IPS-NIHi7 (cell line): ENCODE measurements at regions not wholly inside any gene's neighbourhood (a gene's known extent, or its start where the extent isn't known, plus 50 kb on each side); places are given as distances from the start of the nearest gene placed in this dataset.

Source experiments
- DNase-seq: peaks from one replicate; pipeline ENCODE4 v3.0.0; 2012; ENCODE audit warnings: mixed read lengths; ENCODE audit errors: extremely low spot score

DNA sequence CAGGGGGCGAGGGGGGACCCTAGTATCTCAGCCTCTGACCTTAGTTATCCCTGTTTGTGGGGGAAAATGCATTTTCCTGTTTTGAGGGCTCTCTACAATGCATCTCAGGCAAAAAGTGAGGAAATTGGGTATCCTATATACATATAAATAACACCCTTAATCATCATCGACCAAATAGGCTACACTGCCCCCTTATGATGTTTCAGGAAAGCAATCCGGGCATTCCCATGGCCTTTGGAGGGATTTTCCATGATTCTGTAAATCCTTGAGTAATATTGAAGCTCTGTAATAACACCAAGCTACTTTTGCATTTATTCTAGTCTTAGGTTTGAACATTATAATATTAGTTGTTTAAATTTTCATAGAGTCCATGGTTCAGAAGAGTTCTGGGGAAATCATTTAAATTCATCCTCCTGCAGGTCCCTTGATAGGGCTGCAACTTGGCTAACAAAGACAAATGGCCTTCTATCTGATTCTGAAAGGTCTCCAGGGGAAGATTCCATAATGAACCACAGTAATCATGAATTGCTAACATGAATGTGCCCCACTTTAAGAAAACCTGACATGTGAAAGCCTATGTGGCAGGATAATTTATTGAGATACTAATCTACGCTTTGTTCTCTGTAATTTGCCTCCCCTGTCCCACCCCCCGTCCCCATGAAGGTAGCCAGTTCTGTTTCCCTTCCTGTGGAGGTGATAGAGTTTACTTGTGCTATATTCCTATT lies 91.5 kb upstream of the SCOC start:
- peak; percentile 37 for DNase-seq

- DNase-seq: no peak
These were observed 95.9 kb upstream of the SCOC start for GRCh38 chr4:140277576-140277975.

DNA sequence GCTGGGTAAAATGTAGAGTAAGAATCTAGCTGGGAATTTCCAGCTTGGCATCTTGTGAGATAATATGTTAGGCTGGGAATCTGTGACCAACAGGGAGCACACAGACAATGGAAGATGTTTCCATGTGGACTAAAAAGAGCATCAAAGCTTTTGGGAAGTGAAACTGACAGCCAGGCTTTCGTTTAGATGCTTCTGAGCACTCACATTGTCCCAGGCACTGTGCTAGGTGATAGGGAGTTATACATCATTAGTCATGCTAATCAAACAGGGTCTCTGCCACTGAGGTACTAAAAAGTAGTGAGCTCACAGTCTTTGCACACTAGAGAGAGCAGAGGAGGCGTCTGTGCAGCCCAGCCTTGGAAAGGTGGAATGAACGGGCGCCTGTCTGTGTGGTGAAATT lies 101.9 kb upstream of the SCOC start:
- no peak for DNase-seq

DNA sequence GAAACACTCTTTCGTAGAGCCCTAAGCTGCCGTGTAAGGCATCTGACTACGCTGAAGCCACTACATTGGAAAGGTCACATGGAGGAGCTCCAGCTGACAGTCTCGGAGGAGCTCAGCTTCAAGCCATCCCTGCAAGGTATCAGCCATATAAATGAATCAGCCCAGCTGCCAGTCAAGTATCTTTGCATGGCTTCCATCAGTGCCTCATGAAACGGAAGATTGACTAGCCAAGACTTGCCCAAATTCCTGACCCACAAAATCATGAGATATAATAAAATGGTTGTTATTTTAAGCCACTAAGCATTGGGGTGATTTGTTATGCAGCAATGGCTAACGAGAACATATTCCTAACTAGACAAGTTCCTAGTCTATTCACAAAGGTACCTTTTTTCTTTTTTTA lies 104.1 kb upstream of the SCOC start:
- no peak for DNase-seq

DNA sequence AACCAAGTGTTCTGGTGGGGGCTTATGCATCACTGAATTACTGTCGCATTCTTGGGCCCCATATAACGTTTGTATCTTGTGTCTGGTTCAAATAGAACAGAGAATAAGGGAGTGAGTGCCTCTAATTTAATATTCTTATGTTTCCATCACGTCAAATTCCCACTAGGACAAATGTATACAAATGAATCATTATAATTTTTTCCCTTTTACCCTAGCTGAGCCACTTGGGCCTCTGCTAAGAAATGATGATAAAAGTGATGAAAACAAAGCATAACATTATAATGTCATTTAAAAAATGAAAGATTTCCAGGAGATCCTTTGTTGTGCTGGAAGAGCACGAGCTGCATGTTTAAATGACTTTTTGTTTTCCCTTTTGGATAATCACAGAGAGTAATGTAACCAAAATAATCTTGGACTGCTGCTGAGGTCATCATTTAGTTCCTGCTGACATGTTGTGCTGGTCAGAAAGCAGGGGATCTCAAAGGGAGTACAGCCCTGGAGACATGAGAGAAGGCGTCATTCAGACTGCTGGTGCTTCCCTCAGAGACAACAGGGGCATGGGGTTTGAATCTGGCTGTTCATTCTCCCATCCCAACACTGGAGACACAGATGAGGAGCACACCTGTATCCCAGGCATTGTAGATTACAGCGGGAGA lies 105.1 kb upstream of the SCOC start:
- no peak for DNase-seq

GRCh38 chr4:140267576-140267975 lies 105.9 kb upstream of the SCOC start:
- DNase-seq: peak; percentile 58

DNA sequence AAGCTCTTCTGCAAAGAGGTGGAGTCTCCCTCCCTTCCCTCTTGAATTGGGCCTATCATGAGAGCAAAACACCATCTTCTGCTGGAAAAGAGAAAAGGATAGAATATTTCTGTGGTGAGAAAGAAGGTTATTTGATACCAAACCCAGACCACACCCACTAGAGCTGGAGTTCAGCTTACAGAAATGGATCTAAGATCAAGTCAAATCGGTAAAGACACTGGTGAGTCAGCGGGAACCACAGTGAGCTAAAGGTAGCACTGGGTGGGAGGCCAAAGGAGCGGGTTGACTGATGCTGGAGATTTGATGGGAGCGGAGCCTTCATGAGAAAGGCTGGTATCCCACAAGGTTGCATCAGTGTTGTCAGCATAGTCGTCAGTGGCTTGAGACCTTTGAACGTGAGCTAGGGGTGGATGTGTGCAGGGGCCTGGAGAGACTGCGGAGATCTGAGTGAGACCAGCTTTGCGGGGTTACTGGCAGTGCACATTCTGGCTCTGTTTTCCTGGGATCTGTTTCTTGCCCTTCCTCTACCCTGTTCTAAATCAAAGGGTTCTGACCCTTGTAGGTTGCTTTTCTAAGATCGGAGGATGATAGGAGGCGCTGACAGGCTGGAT lies 106.4 kb upstream of the SCOC start:
- DNase-seq: no peak

- no peak for DNase-seq
These were observed 106.2 kb upstream of the MAML3 start for GRCh38 chr4:140260227-140260626.

DNA sequence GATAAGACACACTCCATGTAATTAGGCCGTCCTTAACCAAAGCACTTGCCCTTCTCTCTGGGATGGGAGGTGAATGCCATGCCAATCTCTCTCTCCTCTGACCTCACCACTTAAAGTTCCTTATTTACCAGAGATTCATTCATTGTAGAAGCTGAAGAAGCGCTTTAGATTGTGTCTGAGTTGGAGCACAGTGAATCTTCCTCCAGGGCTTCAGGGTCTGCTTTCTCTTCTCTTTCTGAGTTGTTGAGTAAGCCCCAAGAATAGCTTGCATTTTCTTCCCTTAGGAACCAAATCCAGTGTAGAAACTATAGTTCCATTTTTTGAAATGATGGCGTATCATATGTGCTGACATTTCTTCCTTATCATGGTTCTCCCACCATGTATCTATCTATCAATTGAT lies 104.5 kb upstream of the MAML3 start:
- no peak for DNase-seq

- DNase-seq: no peak
These were observed 103.7 kb upstream of the MAML3 start for GRCh38 chr4:140257461-140258305.

DNA sequence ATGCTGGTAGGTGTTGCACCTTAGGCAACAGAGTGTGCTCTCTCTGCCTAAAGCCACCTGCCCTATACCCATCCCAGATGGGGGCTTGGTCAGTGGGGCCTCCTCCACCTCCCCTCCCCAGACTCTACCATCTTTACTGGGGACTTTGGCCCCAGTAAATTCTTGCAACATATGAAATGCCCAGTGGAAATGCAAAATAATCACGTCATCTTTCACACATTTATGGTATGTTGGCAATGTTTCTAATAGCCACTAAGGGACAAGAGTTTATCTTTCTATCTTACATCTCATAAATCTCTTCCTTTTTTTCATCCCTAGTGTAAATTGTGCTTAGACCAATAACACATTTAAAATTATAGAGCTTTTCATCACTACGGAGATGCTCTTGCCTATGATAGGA lies 103.0 kb upstream of the MAML3 start:
- DNase-seq: no peak

DNA sequence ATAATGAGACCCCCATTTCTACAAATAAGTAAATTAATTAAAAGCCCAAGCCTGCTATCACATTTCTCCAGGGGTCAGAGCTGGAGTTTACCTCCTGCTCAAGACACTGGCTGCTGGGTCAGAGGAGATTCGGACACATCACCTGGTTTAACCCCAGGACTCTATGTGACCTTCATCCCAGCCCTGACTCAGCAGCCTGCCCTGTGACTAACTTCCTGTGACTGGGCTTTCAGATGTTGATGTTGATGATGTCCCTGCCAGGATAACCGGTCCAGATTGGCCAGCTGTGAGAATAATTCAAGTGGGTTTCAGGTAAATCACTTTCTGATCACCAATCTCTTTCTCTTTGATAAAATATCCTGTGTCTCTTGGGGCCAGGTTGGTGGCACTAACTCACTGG lies 102.4 kb upstream of the MAML3 start:
- peak; percentile 38 for DNase-seq

GRCh38 chr4:140255927-140256326 lies 101.9 kb upstream of the MAML3 start:
- no peak for DNase-seq

GRCh38 chr4:140255467-140255866 lies 101.5 kb upstream of the MAML3 start:
- DNase-seq: no peak

- DNase-seq: no peak
These were observed 100.8 kb upstream of the MAML3 start for GRCh38 chr4:140254651-140255299.

DNA sequence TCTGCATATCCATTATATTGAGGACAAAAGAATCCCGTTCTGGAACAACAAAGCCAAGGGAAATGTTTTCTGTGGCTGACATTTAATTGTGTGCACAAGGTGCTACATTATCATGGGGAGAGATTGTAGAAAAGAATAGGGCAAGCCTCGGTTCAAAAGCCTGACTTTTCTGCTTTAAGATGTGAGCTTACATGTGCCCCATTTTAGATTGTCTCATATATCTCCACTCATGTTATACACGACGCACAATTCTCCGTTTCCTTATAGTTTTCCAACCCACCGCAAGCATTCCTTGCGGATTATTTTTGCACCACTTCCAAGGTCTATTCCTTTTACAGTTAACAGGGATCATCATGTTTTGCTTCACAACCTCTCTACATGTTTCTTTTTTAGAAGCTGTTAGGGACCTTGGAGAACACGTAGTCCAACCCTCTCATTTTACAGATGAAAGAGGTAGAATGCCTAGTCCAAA lies 99.6 kb upstream of the MAML3 start:
- DNase-seq: no peak

- DNase-seq: peak; percentile 95
These were observed 99.0 kb upstream of the MAML3 start for GRCh38 chr4:140252742-140253555.

DNA sequence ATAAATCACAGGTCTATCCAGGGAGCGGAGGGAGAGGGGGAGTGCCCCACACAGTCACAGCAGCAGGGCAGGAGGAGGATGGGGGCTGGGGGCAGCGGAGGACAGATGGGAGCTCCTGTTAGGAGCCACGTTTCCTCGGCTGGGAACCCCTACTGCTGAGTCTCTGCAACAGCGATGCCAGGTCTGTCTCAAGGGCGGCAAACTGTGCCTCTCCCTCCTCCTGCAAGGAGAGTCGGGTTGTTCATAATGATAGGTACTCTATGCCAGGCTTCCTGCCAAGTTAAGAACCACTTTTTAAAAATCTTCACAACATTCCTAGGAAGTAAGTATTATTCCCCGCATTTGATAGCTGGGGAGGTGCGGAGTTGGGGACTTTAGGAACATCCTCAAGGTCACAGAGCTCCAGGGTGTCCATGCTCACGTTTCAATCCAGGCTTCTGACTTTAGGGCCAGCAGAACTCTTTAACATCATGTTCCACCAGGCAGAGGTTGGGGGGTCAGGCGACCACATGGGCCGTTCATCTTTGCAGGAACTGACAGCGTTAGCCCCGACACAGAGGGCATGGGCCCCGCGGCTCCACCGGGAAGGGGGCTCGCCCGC lies 98.3 kb upstream of the MAML3 start:
- peak; percentile 48 for DNase-seq

- no peak for DNase-seq
These were observed 97.6 kb upstream of the MAML3 start for GRCh38 chr4:140251571-140251970.

DNA sequence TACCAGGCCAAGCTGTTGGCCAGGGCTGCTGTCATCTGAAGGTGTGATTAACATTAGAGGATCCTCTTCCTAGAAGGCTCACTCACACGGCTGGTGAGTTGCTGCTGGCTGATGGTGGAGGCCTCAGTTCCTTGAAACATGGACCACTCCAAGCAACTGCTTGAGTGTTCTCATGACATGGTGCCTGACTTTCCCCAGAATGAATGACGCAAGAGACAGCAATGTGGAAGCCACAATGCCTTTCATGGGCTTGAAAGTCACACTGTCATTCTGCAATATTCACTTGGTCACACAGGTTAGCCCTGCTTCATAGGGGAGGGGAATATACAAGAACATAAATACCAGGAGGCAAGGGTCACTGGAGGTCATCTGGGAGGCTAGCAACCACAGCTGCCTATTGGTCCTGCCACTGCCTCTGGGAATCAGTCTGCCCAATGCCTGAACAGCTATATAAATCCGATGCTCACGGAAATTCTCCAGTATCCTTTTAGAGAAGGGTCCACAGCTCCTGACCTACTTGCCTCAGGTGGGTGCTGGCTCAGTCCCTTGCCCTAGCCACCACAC lies 97.1 kb upstream of the MAML3 start:
- DNase-seq: no peak
